ENCODE measurements at regions not wholly inside any gene's neighbourhood (a gene's known extent, or its start where the extent isn't known, plus 50 kb on each side); places are given as distances from the start of the nearest gene placed in this dataset.

- DNase-seq = no peak
Observed at GRCh38 chr2:59019566-59020159, 778.5 kb upstream of the FANCL start.

DNA sequence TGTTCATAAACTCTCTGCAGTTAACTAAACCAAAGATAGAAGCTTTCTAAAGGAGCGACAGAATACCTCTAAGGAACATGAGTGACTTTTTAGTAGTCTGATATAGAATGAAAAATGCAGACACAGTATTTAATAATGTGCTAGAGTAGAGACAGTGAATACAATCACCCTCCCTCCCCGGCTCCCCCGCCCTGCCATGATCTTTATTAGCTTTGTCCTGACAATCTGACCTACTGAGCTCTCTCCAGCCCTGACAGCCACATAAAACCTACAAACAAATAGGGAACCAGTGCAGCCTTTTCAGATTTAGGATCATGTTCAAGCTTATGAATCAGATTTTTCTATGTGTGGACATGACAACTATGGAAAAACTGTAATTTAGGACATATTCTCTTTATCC lies 777.6 kb upstream of the FANCL start:
- DNase-seq = no peak

DNA sequence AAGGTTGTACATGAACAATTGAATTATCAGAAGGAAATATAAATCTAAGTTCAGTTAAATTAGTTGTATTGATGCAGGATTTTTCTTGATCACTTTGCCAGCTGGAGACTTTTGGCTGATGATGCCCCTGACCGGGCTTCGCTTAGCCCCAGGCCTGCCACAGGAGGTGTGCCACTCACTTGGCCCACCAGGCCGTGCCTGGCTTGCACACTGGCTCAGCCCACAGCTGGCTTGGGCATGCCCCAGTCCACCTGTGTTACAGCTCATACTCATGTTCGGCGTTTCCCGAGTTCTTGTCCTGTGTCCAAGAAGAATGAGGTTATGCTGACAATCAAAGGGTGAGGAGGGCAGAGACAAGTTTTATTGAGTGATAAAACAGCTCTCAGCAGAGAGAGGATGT lies 773.9 kb upstream of the FANCL start:
- no peak for DNase-seq

DNA sequence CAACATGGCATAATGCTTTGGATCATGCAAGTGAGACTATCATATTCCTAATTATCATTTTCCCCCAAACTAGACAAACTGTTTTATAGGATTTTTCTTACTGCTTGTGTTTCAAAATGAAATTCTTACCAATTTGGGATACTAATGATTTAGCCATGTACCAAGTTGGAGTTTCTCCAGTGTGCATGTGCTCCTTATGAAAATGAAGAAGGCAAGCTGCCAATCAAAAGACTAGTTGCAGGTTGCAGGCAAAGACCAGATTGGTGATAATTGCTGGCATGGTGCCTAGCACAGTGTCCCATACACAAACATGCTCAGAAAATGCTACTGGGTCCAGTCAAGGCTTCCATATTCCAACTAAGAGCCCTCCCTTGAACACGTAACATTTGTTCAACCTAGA lies 771.8 kb upstream of the FANCL start:
- no peak for DNase-seq

DNA sequence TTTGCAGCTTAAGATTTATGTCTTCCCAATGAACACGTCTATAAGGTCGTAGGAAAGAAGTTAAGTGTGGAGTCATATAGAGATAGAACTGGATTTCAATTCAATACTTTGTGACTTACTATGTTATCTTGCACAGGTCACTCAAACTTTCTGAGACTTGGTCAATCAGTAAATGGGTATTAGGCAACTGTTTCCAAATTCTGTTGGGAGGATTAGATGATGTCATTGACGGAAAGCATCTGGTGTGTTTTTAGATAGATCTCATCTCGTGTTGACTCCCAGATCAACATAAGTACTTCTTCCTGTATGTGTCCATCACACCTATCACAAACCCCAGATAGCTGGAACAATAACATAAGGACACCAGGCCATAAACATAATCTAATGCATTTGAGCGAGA lies 771.1 kb upstream of the FANCL start:
- DNase-seq = no peak

- DNase-seq = no peak
Observed at GRCh38 chr2:59008950-59009349, 767.8 kb upstream of the FANCL start.

DNA sequence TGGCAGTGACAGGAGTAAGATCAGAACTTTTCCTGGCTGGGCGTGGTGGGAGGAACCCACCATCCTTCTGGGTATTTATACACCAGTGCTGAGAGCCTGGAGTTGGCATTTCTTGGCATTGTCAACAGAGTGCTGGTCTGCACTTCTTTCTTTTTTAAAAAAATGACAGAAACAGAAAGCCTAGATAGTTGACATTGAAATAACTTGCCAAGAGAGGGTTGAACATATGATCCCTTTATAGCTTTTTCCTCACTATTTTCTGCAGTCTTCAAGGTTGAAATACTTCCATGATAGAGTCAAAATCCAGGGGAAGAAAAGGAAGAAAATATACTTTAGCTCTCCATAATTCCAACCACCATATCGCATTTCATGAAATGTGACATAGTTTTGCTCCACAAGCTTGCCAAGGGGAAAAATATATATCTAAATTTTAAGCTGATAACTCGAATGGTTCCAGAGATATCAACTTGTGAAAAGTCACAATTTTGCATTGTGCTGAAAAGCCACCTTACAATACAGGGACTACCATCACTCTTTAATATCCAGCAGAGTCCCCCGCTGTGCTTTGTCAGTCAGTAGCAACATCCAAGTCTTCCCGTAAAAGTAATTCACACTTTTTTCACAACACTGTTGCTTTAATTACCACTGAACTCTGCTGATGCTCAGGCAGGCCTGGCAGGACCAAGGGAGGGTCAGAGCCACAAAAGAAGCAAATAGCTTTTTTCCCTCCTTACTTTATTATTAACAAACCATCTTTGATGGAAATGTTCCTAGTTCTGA lies 764.9 kb upstream of the FANCL start:
- no peak for DNase-seq

DNA sequence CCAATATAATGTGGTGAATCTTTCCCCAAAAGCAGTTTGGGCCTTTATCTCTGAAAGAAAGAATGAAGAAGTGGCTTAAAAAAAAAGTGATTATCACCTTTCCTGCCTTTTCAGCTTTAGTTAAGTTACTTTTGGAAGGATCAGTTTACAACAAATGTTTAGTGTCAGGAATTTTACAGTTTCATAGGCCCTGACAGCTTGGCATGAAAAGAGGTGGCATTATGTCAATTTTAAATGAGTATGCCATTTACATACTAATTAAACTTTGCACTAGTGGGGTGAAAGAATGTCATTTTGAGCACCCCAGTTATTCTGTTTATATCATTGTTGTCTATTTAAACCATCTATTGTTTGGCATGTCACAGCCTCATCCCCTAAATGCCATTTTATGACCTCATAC lies 763.5 kb upstream of the FANCL start:
- no peak for DNase-seq

DNA sequence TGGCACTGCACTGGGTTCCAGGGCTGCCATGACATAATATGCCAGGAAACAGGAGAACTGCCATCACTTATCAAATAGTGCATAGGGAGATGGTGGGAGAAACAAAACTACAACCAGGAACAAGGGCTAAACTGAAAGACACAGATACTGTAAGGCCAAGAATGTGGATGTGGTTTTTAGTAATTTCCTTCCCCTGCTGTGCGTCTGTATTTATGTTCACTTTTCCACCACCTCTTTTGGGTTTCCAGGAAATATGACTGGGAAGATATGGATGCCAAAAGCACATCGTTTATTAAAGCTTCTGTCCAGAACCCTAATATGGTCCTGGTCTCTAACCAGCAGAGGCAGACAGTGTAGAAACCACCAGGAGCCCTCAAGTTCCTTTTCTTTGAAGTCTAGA lies 759.7 kb upstream of the FANCL start:
- no peak for DNase-seq

- DNase-seq = no peak
Observed at GRCh38 chr2:58992062-58992706, 751.1 kb upstream of the FANCL start.

DNA sequence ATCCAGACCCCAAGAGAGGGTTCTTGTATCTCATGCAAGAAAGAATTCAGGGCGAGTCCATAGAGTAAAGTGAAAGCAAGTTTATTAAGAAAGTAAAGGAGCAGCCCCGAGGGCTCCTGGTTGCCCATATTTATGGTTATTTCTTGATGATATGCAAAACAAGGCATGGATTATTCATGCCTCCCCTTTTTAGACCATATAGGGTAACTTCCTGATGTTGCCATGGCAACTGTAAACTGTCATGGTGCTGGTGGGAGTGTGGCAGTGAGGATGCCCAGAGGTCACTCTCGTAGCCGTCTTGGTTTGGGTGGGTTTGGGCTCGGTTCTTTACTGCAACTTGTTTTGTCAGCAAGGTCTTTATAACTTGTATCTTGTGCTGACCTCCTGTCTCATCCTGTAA lies 750.2 kb upstream of the FANCL start:
- DNase-seq = no peak

DNA sequence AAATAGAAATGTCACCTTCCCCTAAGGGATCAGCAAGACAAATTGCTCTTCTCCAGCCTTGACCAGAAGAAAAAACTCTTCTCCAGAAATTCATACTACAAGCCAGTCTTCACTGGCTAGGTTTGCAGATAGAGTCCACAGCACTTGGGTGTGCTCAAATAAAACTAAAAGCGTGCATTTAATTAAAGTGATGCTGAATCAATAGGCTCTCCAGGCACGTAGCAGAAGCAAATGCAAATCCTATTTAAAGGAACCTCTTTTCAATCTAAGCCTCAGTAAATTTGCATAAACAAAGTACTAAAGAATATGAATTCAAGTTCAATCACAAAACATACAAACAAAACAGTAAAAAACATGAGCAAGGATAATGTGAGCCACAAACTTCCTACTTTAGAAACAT lies 744.4 kb upstream of the FANCL start:
- no peak for DNase-seq

GRCh38 chr2:58984731-58985130 lies 743.6 kb upstream of the FANCL start:
- DNase-seq = no peak

- no peak for DNase-seq
Observed at GRCh38 chr2:58983111-58983510, 742.0 kb upstream of the FANCL start.

- DNase-seq = no peak
Observed at GRCh38 chr2:58981237-58981636, 740.1 kb upstream of the FANCL start.

DNA sequence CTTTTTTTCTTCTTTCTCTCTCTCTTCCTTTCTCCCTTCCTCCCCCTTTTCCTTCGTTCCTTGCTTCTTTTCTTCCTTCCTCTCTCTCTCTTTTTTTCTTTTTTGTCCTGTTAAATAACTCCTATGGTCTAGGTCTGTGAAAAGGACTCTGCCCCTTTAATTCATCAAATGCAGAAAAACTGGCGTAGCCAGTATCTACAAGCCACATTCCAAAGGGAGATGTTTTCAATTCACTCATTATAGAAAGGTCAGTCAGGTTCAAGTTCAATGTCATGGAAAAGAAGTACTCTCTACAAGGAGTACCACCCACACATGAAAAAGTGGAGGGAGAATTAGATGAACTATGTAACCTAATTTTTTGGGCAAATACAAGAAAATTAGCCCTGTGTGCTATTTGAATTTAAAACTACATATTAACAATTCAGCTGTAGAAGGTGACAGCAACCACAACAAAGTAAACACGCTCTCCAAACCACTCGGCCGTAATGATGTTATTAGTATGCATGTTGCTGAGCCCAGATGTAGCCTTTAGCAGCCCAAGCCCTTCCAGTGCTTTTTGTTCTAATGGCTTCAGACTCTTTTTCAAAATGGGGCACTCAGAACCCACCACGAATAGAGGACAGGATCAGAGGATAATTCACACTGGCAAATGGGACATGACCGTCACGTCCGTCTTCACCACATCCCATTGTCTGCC lies 735.4 kb upstream of the FANCL start:
- no peak for DNase-seq

DNA sequence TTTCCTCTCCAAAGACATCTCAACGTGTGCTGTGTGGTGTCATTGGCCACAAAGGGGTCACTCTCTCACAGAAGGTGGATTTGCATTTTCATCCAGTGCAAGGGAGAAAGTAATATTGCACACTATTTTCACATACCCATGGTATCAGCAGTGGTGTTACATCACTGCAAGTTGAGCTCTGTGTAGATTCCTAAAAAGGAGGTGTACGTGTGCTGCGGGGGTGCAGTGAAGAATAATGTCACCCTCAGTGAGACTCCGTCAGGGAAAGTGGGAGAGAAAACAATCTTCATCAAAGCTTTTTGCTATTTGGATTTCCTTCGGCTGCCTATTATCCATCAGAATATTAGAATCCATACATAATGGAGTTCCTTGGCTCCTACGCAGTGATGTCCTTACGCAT lies 733.8 kb upstream of the FANCL start:
- DNase-seq = no peak

GRCh38 chr2:58974426-58974825 lies 733.3 kb upstream of the FANCL start:
- DNase-seq = no peak

GRCh38 chr2:58973811-58974281 lies 732.7 kb upstream of the FANCL start:
- no peak for DNase-seq

DNA sequence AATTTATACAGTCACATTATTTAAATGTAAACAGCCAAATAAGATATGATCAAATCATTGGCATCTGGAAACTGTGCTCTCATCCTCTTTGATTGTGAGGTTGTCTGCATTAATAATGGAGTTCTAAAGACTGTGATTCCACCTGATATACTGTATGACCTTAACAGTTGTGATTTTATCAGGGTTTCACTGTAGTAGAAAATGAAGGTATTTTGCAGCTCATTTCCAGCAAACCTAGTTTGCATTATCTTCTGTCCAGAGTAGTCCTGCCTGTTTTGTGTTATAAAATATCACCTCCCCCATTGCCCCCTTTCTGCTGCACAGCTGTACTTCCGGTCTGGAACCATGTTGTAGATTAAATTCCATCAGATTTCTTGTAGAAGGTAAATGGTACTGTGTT lies 731.6 kb upstream of the FANCL start:
- no peak for DNase-seq

GRCh38 chr2:58971511-58972360 lies 730.6 kb upstream of the FANCL start:
- no peak for DNase-seq

DNA sequence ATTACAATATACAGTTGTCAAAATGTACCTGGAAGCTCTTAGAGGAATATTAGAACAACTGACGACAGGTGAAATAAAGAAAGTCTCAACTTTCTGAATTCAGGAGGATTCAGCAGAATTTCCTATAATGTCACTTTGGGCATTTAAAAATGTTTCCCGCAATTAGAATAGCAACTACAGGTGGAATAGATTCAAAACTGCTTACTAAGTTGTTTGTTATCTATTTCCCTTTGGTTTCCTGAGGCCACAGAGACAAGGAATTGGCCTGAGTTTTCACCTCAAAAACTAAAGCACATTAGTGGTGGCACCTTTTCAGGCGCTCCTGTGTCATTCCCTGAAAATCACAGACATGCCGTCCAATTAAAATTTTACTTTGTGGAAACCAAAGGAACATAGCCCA lies 729.2 kb upstream of the FANCL start:
- DNase-seq = no peak

DNA sequence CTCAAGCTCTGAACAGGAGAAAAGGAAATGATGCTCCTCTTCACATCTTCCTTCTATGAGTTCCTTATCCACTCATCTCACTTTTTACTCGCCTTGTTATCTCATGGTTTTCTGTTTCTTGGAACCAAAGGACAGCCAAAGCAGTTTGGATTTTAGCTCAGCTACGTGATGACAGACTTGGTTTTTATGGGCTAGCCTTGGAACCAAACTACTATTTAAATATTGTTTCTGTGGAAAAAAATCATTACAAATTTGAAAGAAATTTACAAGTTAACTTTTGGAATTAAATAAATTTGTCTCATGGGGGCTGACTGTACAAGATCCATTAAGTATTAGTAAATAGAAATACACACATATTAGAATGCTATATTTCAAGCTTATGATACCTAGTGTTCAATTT lies 727.8 kb upstream of the FANCL start:
- no peak for DNase-seq

Measured in NCI-H2107 (cell line).